Bronchial epithelial cell (primary cell): ENCODE measurements at regions not wholly inside any gene's neighbourhood (a gene's known extent, or its start where the extent isn't known, plus 50 kb on each side); places are given as distances from the start of the nearest gene placed in this dataset.

Experiments used
- DNase-seq: peaks from one replicate; pipeline ENCODE4 v3.0.0-alpha.2; 2010; ENCODE audit warnings: low read depth
- FAIRE-seq: peaks from 2 replicates; lab custom pipeline; 2011; peaks lifted over from hg19 to GRCh38; lab: Jason Lieb, UNC
- H3K27me3 ChIP-seq: 2 replicates; pipeline ENCODE4 v1.5.1; 2011; ENCODE audit warnings: low read length; ENCODE audit not compliant: control insufficient read depth, insufficient read depth
- H3K36me3 ChIP-seq: 2 replicates; pipeline ENCODE4 v1.5.1; 2011; ENCODE audit warnings: low read length; ENCODE audit not compliant: control insufficient read depth, insufficient read depth
- H3K4me3 ChIP-seq: 2 replicates; pipeline ENCODE4 v1.5.1; 2011; ENCODE audit warnings: mild to moderate bottlenecking, low read depth, low read length, control low read depth
- TF ChIP-seq, protein P1 (sequence below): IDR thresholded peaks from 2 replicates; pipeline ENCODE4 v1.5.1; 2011; ENCODE audit warnings: mild to moderate bottlenecking, moderate library complexity, low read length, control low read depth, inconsistent platforms; ENCODE audit not compliant: insufficient read depth, severe bottlenecking

DNA sequence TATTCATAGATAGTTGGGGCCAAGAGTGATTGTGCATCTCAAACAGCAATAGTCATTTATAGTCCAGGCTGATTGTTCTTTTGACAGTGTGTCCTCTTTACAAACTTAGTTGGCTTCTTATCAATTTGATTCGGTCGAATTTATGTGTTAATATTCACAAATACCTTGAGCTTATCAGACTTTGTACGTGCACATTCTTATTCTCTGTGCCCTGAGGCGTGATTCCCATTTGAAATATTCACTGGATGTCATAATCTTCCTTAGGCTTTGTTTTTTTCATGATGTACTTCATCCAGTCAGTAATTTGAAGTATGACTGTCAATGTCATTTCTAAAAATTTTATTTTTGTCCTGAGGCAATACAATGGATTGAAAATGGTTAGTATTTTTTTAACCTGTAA, 263.5 kb upstream of the PCDH7 start:
- TF ChIP-seq, protein P1, sequence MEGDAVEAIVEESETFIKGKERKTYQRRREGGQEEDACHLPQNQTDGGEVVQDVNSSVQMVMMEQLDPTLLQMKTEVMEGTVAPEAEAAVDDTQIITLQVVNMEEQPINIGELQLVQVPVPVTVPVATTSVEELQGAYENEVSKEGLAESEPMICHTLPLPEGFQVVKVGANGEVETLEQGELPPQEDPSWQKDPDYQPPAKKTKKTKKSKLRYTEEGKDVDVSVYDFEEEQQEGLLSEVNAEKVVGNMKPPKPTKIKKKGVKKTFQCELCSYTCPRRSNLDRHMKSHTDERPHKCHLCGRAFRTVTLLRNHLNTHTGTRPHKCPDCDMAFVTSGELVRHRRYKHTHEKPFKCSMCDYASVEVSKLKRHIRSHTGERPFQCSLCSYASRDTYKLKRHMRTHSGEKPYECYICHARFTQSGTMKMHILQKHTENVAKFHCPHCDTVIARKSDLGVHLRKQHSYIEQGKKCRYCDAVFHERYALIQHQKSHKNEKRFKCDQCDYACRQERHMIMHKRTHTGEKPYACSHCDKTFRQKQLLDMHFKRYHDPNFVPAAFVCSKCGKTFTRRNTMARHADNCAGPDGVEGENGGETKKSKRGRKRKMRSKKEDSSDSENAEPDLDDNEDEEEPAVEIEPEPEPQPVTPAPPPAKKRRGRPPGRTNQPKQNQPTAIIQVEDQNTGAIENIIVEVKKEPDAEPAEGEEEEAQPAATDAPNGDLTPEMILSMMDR: no peak
- H3K27me3 ChIP-seq: no peaks in the 10 kb centered on the region
- no peak for FAIRE-seq
- H3K4me3 ChIP-seq: no peak overlapping the region
- DNase-seq: no peak
- H3K36me3 ChIP-seq: no peaks in the 10 kb centered on the region

DNA sequence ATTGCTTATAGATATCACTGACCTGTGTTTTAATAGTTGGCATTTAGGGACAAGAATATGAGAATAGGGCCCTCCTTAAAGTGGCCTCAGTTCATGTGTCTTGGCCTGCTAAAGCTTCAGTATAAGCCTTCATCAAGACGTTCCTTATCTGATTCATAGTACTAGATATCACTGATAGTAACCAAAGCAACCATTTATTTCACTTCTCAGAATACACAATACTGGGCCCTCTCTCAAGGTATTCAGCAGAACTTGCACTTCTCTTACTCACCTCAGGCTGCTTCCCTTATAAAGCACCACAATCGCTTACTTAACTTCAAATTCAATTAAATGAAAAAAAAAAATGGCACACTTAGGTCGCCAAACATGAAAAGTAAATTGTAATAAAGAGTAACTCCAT, 259.4 kb upstream of the PCDH7 start:
- DNase-seq (no peak), FAIRE-seq (no peak)
- Histone ChIP-seq H3K27me3 (no peaks in the 10 kb centered on the region), H3K36me3 (no peaks in the 10 kb centered on the region), H3K4me3 (no peak overlapping the region)
- TF ChIP-seq, protein P1: no peak

DNA sequence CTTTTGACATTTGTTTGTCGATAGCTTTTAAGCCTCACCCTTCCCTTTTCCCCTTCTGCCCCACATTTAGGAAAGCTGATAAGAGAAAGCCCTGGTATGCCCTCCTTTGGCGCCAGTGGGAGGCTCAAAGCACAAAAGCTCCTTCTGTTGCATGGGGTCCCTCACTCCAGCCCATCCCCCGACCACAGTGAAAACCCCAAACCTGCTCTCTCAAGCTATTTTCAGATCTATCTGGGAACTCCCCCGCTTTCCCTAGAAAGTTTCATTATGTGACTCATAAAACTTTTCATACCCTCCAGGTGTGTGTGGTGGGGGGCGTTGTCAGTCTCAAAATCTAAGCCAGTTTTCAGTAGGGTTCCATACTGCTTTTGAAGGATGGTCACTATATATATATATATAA, 259.0 kb upstream of the PCDH7 start:
- FAIRE-seq (no peak), DNase-seq (no peak)
- Histone ChIP-seq H3K27me3 (no peaks in the 10 kb centered on the region), H3K4me3 (no peak overlapping the region), H3K36me3 (no peaks in the 10 kb centered on the region)
- TF ChIP-seq, protein P1: no peak

DNA sequence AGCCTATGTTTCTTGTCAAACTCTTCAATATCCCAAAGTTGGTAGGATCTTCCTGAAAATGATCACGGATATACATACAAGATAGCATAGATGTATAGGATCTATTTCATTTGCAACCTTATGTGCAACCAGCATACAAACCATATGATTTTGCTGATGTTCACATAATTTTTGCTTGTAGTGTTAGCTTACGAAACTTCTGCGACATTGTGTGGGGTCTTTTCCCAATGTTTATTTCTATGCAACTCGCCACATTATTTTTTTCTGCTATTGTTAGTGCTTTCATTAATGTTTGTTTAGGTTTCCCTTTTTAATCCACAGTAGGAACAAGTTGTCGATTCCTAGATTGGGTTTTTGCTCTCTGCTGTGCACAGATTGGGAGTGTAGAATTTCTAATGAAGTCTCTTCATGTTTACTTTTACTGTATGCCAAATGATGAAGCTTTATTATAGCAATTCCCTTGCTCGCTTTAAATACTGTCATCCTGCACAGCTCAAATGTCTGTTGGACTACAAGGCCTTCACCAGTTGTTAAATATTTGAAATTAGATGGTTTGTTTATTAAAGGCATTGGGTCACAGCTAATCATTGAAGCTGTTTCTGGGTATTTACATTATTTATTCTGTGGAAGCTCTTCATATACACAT, 257.6 kb upstream of the PCDH7 start:
- FAIRE-seq (no peak), DNase-seq (no peak)
- no peak overlapping the region for H3K4me3 ChIP-seq
- TF ChIP-seq, protein P1: no peak
- no peaks in the 10 kb centered on the region for H3K27me3 ChIP-seq
- no peaks in the 10 kb centered on the region for H3K36me3 ChIP-seq

DNA sequence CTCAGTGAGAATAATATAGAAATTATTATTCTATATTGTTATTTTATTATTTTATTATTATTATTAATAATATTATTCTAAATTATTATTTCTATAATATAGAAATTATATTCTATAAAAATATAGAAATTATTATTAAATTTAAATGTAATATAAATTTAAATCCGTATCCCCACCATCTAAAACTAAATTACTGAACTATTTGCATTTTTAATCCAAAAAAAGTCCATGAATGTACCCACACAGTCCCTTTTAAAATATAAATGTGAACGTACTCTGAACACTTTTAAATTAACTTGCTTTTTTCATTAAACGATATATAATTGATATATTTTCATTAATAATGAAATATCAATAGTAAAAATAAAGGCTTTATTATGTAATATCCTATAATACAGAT, 248.3 kb upstream of the PCDH7 start:
- H3K27me3 ChIP-seq: no peaks in the 10 kb centered on the region
- no peak overlapping the region for H3K4me3 ChIP-seq
- no peaks in the 10 kb centered on the region for H3K36me3 ChIP-seq
- DNase-seq: no peak
- no peak for FAIRE-seq
- TF ChIP-seq, protein P1: no peak

DNA sequence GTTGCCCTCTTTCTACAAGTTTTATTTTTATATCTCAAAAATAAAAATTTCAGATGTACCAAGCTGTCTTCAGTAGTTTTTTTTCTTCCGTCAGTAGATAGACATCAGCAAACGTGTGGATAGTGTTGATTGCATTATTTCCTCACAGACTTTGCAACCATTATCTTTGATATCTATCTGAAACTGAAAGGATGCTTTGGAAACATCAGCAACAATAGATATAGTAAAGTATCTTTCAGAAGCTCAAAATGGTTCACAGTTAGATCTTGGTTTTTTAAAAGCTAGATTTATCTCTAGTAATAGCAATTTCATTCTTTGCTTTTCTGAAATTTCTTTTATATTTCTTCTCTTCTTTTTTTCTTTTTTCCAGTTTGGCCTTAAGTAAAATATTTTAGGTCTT, 246.9 kb upstream of the PCDH7 start:
- FAIRE-seq (no peak), DNase-seq (no peak)

More for the DNA sequence above, 246.9 kb upstream of the PCDH7 start:
- TF ChIP-seq, protein P1: no peak
- Histone ChIP-seq H3K36me3 (no peaks in the 10 kb centered on the region), H3K4me3 (no peak overlapping the region), H3K27me3 (no peaks in the 10 kb centered on the region)
